ENCODE measurements at regions not wholly inside any gene's neighbourhood (a gene's known extent, or its start where the extent isn't known, plus 50 kb on each side); places are given as distances from the start of the nearest gene placed in this dataset.
A peak's percentile ranks its signal among the peaks of the same experiment; 100 is the strongest.
"Not testable (repeated sequence)": the region's sequence is repeated elsewhere in the genome, so short reads cannot be mapped to it uniquely, and the experiment has no call there.

DNA sequence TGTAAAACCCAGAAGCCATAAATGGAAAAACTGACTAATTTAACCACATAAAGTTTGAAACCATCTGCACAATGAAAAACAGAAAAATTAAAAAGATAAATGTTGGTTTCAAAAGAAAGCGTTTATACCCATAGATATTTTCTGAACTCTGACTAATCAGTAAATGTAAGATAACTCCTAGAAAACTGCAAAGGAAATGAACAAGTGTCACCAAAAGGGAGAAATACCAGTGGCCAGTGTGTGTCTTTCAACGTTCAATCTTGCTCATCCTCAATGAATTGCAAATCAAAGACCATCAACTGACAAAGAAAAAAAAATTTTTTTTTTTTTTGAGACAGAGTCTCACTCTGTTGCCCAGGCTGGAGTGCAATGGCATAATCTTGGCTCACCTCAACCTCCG, 180.1 kb downstream of the SYK start:
- DNase-seq = no peak

DNA sequence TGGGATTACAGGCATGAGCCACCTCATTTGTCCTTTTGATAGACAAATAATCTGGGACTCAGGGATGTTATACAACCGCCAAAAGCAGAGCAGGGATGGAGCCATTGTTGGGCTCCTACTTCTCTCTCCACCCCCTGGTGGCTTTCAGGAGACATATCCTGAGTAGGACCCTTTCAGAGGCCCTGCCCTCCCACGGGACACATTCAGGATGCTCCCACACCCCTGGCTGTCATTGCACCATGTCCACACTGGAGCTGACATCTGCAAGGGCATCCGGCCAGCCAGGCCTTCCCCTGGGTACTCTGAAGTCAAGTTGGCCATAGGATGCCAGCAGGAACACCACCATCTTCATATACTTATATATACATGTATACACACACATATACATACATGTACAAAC, 181.8 kb downstream of the SYK start:
- no peak for DNase-seq

DNA sequence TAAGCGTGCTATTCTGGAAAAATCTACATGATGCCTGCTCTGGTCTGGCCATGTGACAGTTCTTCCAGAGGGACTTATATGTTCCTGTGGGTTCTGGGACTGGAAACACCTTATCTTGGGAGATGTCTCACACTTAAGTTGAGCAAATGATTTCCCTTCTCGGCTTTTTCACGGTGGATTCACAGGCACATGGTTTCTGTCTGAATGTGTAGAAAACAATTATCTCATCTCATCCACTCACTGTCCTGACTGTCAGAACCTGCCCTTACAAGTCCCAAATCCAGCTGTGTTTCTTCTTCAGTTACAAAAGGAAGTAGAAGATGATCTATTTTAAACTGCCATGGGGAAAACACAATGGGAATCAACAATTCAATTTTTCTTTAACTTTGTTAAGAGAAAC, 184.0 kb downstream of the SYK start:
- DNase-seq = no peak

DNA sequence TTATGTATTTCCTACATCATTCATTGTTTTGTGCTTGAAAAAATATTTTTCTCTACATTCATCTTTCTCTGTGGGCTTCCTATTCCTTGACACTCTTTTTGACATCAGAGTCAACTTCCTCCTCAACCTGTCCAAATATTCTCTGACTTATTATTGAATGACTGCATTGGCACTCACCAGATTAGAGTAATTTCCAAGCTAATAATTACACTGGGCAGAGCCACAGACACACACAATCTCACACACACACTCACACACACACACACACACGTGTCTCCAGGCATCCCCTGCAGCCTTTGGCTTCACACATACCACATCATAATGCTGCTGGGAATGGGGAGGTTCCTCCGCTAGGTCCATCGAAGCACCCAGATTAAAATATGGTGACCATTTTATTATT, 184.5 kb downstream of the SYK start:
- no peak for DNase-seq

DNA sequence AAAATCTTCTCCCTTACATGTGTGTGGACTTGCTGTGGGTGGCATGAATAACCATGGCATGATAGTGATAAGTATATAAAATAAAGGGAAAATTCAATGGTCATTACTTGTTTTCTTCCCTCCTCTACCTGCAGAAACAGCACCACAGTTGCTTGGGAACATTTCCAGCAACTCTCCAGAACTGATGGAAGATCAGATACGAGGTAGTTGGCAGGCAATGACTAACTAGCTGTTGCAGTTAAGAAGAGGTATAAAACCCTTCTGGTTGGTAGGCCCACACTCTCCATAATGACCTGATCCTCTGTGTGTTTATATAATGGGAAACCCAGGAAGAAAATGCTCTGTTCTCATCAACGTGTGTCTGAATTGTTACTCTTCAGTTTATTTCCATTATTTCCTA, 185.9 kb downstream of the SYK start:
- DNase-seq = no peak

DNA sequence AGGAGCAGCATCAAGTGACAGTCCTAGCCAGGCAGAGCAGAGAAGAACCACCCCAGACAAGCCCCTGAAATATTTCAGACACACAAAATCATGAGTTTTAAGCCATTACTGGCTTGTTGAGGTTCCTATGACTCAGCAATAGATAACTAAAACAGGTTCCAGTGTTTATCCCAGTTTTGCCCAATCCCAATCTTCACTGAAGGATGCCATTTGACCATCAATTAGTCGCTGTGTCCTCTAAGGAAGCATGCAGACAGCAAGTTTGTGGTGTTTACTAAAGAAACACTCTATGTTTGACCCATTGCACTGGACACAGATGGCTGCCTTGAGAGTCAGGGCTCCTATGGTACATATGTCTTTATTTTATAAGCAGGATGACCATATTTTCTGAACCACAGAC, 186.7 kb downstream of the SYK start:
- DNase-seq = no peak

DNA sequence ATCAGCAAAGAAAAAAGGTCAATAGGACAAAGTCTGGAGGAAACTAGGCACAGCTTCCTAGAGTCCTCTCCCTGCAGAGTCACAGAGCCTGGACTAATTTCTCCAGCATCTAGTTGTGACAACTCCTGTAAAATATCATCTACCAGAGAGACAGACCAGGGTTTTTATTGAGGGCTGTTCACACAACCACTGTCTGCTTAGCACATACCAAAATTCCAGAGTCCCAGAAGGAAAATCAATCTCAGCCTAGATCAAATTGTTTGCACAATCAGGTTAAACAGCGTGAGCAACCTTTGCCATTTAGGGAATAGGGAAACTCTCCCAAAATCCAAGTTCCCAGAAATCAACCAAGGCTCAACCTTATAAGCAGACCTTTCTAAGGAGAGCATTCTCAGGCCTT, 190.3 kb downstream of the SYK start:
- DNase-seq = no peak

DNA sequence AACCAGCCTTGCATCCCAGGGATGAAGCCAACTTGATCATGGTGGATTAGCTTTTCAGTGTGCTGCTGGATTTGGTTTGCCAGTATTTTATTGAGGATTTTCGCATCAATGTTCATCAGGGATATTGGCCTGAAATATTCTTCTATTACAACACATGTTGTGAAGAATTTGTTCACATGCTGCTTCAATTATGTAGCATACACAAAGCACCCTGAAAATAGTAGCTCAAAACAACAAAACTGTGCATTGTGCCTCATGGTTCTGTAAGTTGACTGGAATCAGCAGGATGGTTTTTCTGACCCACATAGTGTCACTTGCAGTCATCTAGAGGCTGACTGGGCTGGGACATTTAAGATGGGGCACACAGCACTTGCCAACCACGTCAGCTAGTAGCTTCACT, 193.9 kb downstream of the SYK start:
- no peak for DNase-seq

DNA sequence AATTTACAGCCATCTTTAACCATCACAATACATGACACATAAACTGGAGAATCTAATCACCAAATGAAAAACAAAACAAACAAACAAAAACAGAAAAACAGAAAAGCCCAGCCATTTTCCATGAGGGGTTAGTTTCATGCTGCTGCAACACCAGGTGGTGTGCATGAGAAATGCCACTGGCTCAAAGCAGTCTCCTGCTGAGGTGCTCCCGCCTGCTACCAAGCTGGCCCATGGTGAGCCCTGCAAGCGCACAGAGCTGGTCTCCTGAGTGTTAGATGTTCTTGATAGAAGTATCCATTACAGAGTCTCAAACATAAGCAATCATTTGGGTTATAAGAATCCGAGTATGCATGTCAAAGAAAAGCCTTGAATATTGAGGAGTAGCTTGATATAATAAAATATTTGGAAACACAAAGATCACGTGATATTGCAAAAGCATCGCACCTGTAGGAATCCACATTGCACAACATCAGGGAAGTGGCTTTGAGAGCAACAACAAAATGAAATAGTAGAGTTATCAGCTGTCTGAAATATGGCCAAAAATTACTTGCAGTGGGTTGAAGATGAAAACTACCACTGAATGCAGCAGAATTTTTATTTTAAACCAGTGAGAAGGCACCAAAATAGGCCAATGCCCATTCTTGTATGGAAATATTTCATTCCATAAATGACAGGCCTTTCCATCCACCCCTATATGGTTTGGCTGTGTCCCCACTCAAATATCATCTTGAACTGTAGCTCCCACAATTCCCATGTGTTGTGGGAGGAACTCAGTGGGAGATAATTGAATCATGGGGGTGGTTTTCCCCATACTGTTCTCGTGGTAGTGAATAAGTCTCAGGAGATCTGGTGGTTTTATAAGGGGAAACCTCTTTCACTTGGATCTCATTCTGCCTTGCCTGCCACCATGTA, 194.8 kb downstream of the SYK start:
- no peak for DNase-seq

DNA sequence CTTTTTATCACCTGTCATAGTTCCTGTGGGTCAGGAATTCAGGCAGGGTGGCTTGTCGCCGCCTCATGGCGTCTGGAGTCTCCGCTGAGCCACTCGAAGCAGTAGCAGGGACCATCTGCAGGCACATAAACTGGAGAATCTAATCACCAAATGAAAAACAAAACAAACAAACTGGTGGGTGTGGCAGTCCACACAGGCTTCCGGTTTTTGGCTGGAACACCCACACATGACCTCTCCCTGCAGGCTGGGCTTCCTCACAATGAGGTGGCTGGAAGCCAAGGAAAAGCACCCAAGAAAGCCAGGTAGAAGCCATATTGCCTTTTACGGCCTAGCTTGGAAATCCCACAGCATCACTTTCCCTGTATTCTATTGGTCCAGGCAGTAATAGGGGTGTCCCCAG, 197.0 kb downstream of the SYK start:
- no peak for DNase-seq

DNA sequence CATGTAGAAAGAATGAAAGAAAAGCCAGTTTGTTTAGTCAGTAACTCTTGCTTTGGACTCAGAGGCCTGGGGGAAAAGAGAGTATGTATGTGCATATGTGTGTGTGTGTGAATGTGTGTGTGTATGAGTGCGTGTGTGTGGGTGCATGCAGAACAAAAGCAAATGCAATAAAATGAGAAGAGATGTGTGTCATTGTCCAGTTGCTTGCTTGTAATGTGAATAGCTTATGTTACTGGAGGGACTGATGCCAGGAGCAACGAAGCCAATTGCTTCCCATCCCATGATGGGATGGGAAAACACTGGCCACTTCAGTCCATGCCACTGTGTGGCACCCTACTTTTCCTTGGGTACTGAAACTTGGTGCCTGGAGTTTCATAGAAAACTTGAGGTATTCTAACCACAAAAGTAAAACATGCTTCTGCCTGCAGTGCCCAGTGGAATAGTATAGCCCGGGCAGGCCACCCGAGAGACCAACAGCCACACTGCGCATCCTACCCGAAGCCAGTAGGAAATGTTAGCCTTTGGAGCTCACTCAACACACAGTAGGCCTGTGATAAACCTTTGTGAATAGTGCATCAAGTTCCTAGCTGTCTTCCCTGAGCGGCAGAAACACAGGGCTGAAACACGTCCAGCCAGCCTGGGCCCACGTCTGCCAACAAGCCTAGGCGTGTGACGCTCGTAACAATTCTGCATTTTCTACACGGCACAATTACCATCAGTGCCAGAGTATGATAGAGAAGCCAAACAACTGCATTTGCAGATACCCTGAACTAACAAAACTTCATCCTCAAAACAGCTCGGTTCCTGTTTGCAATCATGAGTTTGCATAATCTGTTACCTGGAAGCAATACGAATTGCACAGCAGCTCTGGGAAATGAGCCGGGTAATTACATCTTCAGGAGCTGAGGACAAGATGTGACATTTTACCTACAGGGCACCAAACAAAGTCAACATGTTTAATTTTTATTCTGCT, 198.1 kb downstream of the SYK start:
- no peak for DNase-seq

DNA sequence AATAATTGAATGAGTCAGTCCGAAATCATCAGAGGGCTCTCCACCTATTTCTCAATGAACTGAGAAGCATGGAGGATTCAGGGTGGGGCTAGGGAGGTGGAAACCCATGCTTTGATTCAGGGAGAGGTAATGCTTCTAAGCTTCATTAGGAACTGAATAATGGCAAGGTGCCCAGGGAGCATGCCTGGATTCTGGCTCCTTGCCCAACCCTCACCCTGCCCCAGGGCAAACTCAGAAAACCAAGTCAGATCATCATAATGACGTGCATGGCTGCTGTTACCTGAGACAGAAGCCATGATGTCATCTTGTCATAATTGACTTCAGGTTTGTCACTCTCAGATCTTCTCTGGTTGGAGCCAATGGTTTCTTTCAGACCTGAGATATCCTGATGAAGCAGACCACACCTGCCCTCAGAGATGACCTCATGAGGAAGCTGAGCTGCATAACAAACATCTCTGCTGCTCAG, 199.6 kb downstream of the SYK start:
- DNase-seq = peak; percentile 84

DNA sequence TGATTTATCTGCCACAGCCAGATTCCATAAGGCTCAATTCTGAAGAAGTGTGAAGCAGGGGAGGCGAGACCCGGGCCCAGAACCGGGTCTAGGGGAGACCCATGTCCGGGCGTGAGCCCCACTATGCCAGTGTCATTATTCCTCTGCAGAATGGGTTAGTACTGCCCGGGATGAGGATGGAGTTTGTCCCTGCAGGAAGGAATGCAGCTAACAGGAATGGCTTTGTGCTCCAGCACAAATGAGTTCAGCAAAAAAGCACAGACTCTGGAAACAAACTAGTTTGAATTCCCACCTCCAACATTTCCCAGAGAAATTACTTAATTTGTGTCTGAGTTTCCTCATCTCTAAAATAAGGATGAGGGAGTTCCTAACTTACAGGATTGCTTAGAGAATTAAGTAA, 202.9 kb downstream of the SYK start:
- no peak for DNase-seq

DNA sequence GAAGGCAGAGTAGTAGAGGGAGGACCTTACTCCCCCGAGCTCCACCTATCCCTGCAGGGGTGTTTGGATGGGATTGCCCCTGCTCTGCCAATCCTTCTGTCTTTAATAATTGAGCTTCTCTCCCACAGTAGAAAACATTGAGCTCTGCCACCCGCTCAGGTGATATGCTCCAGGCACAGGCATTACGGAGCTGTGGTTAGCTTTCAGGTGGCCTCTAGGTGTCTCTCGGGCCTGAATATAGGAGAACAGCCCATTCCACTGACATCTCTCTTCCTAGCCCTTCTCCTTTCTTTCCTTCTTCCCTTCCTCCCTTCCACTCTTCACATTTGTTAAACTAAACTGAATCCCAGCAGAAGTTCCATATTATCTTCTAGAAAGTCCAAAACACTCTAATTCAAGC, 203.4 kb downstream of the SYK start:
- DNase-seq = no peak

DNA sequence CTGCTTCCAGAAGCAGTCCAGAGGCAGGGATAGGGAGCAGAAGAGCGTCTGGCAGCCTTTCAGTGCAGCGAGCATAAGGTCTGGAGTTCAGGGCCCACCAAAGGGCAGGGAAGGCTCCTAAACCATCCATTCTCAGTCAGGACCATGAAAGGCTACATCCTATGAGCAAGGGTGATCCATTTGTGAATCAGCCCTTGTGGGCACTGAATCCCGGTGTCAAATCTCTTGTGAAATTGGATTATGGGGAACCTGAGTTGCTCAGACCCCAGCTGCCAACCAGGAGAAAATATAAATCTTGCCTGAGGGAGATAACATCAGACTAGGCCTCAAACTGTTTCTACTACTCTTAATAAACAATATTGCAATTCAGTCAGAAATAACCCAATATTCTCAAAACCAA, 204.4 kb downstream of the SYK start:
- no peak for DNase-seq

DNA sequence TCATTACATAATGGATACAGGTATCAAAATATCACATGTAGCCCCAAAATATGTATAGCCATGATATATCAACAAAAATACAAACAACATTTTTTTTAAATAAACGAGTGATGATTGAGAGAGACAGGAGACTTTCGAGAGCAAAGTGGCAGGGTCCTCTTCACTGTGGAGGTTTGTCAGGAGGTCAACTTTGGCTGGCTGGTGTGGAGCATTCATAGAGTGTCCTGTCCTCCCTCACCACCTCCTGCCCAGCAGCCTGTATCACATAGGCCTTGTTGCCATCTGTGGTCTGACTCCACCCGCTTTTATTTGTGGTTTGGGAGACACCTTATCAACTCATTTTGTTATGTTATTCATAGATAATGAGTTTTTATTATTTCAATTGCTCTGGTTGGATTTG, 206.9 kb downstream of the SYK start:
- DNase-seq = no peak

DNA sequence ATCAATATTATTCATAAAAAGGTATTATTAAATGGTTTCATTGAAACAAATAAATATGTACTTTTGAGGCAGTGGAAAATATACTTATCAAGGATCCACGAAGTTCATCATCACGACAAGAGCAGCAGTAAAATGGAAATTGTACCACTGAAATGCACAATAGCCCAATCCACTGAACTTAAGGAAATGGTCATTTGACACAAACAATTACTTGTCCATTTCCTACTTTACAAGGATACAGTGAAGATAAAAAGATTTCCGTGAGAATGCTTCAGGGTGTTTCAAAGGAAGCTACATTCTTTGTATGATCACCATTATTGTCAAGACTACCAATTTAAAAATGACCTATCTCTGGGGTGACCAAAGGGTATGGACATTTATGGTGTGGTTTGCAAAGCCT, 210.3 kb downstream of the SYK start:
- no peak for DNase-seq

DNA sequence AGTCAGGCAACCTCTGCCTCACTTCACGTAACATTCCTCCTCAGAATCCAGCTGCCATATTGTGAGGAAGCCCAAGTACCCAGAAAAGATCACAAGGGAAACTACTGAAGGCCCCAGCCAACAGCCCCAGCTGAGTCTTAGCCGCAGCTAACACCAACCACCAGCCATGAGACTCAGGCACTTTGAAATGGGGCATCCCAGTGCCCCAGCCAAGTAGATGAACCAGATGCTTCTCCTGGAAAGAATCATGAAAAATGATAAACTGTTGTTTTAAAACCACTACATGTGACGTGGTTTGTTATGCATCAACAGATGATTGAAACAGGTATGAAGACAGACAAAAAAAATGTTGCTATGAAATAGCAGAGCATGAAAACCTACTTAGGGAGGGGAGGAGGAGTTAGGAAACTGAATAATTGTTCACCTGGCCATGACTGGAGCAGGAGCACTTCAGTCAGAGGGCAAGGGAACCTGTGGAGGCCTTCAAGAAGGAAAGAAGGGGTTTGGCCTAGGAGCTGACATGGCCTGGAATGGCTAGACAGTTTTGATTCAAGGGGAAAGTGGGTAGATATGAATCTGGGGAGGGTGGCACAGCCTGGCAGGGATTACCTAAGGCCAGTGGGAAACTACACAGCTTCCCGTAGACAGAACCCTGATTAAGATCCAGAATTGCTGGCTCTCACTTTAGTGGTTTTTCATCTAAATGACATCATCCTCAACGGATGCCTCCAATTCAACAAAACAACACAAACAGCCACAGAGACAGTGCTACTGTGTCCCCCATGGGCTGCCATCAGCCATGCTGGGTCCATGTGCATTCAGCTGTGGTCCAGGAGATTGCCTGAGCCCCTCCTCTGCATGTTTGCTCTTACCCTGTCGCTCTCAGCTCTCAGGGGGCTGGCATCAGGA, 211.6 kb downstream of the SYK start:
- no peak for DNase-seq

DNA sequence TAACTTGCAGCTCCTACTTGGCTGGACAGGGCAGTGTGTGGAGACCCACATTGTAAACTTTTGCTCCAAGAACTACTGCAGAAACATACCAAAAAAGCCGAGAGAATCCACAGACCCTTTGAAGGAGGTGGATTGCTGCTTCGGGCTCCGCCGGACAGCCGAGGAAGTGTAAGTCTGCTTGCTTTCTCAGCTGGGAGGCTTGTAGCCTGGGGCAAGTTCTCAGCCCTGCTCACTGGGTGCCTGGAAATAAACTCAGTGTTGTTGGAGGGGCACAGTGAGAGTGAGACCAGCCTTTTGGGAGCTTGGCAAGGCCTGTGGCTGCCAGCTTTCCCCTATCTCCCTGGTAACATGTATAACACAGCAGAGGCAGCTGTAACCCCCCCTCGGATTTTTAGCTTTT, 215.6 kb downstream of the SYK start:
- DNase-seq = no peak

DNA sequence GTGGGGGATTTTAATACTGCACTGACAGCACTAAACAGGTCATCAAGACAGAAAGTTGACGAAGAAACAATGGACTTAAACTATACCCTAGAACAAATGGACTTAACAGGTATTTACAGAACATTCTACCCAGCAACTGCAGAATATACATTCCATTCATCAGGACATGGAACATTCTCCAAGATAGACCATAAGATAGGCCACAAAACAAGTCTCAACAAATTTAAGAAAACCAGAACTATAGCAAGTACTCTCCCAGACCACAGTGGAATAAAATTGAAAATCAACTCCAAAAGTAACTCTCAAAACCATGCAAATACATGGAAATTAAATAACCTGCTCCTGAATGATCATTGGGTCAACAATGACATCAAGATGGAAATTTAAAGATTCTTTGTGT, 218.3 kb downstream of the SYK start:
- not testable (repeated sequence) for DNase-seq

DNA sequence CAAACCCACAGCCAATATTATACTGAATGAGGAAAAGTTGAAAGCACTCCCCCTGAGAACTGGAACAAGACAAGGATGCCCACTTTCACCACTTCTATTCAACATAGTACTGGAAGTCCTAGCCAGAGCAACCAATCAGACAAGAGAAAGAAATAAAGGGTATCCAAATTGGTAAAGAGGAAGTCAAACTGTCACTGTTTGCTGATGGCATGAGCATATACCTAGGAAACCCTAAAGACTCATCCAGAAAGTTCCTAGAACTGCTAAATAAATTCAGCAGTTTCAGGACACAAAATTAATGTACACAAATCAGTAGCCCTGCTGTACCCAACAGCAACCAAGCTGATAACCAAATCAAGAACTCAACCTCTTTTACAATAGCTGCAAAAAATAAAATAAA, 220.0 kb downstream of the SYK start:
- not testable (repeated sequence) for DNase-seq

DNA sequence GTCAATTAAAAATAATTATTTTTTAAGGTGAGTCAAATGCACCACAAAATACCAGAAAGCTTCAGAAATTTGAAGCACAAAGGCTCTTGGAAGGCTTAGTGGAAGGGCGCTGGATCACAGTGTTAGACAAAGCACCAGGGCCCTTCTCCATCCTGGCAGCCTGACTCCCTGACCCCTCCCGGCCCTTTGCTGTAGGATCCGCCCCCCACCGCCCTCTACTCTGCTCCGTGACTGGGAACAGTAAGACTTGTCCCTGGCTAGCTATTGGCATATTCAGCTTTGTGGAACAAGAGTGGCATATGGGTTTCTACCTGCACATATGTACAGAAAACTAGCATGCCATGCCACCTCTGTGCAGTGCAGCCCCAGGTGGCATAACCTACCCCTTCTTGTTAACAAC, 222.1 kb downstream of the SYK start:
- DNase-seq = no peak

DNA sequence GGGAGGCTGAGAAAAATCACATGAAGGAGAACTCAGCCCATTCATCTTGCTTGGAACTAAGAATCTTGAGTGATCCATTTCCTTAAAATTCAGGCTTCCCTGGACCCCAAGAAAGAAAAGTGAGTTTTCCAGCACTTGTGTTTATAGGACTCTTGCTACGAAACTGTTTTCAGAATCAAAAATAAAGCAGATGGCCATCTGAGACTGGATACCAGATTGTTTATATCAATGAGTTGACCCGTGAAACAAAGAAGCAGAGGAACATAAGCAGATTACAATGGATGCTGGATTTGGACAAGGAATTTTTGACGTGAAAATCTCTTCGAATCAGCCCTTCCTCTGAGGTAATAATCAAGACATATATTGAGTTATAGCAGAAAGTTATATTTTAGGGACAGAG, 223.2 kb downstream of the SYK start:
- DNase-seq = no peak

All from T1000 (cell line).